ENCODE measurements at regions not wholly inside any gene's neighbourhood (a gene's known extent, or its start where the extent isn't known, plus 50 kb on each side); places are given as distances from the start of the nearest gene placed in this dataset.
"Not testable (repeated sequence)": the region's sequence is repeated elsewhere in the genome, so short reads cannot be mapped to it uniquely, and the experiment has no call there.

GRCh38 chr2:129806317-129806716 lies 173.1 kb upstream of the RAB6C start:
- no peak overlapping the region for H3K27ac ChIP-seq
- DNase-seq (ENCODE audit: low spot score): no peak
- no peak overlapping the region for H3K4me3 ChIP-seq
- TF ChIP-seq CTCF (IDR thresholded peaks at IDR 0.05): no peak

- no peak overlapping the region for H3K4me3 ChIP-seq
- H3K27ac ChIP-seq: no peak overlapping the region
- DNase-seq (ENCODE audit: low spot score): no peak
- no peak for TF ChIP-seq CTCF (IDR thresholded peaks at IDR 0.05)
Observed at GRCh38 chr2:129806990-129807389, 172.5 kb upstream of the RAB6C start.

- H3K4me3 ChIP-seq; H3K27ac ChIP-seq; DNase-seq (ENCODE audit: low spot score): not testable (repeated sequence)
Observed at GRCh38 chr2:129807642-129808338, 171.7 kb upstream of the RAB6C start.

GRCh38 chr2:129810521-129810920 lies 168.9 kb upstream of the RAB6C start:
- no peak for DNase-seq (ENCODE audit: low spot score)
- Histone ChIP-seq H3K4me3 (no peak overlapping the region), H3K27ac (no peak overlapping the region)
- no peak for TF ChIP-seq CTCF (IDR thresholded peaks at IDR 0.05)

- no peak overlapping the region for H3K27ac ChIP-seq
- no peak for DNase-seq (ENCODE audit: low spot score)
- no peak overlapping the region for H3K4me3 ChIP-seq
- TF ChIP-seq CTCF (IDR thresholded peaks at IDR 0.05): no peak
Observed at GRCh38 chr2:129812071-129812470, 167.4 kb upstream of the RAB6C start.

- no peak for DNase-seq (ENCODE audit: low spot score)
- no peak for TF ChIP-seq CTCF (IDR thresholded peaks at IDR 0.05)
- H3K27ac ChIP-seq: no peak overlapping the region
- no peak overlapping the region for H3K4me3 ChIP-seq
Observed at GRCh38 chr2:129812654-129813053, 166.8 kb upstream of the RAB6C start.

GRCh38 chr2:129813404-129813803 lies 166.1 kb upstream of the RAB6C start:
- no peak for DNase-seq (ENCODE audit: low spot score)
- H3K27ac ChIP-seq: no peak overlapping the region
- TF ChIP-seq CTCF (IDR thresholded peaks at IDR 0.05): no peak
- H3K4me3 ChIP-seq: no peak overlapping the region

Data from coronary artery (tissue), 2 donors.